Activated T-cell treated with anti-CD3 and anti-CD28 coated beads, Interleukin-2, amount 50 U/mL, for 4 hours (primary cell): ENCODE measurements at regions not wholly inside any gene's neighbourhood (a gene's known extent, or its start where the extent isn't known, plus 50 kb on each side); places are given as distances from the start of the nearest gene placed in this dataset.

ENCODE experiments used
- ATAC-seq, 2 donors: fragments of 200-7000 bp; cut with Tn5 transposase; one replicate each; pipeline ENCODE4 v1.10.0; 2021
- DNase-seq: peaks from one replicate; pipeline ENCODE4 v3.0.0-alpha.2; 2020
- H3K27me3 Mint-ChIP-seq: one replicate; pipeline ENCODE4 v1.8.0; 2021; ENCODE audit warnings: low read depth, mixed read lengths
- H3K36me3 Mint-ChIP-seq: one replicate; pipeline ENCODE4 v1.8.0; 2022; ENCODE audit warnings: mixed read lengths; ENCODE audit not compliant: insufficient read depth
- H3K4me1 Mint-ChIP-seq: one replicate; pipeline ENCODE4 v1.8.0; 2021; ENCODE audit warnings: low read depth, mixed read lengths
- H3K4me3 Mint-ChIP-seq: one replicate; pipeline ENCODE4 v1.8.0; 2021; ENCODE audit warnings: mild to moderate bottlenecking, moderate library complexity, mixed read lengths
- H3K9me3 Mint-ChIP-seq: one replicate; pipeline ENCODE4 v1.8.0; 2021; ENCODE audit warnings: mixed read lengths

DNA sequence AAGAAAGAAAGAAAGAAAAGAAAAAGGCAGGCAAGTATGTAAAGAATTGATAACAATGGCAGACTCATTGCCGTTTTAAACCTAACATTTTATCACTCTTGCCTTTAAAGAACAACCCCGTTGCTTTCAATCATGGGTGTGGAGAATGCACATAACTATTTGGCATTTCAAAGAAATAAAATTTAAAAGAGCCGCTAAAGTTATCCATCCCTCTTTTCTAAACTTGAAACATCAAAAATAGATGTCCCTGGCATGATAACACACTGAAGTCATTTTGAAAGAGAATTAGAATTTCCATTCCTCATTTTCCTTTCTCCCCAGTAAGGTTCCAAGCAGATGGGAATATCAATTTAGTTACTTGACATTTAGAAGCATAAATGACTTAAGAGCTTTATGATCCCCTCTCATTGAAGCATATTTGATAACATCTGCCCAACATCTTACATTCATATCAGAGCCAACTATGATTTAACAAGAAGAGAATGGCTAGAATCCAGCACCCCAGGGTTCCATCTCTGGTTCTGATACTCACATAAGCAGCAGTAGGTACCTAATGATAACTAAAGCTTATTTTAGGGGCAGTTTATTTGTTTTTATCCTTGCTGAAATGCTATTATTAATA, 529.6 kb upstream of the LRRC4C start:
- no peaks in the 10 kb centered on the region for H3K27me3 Mint-ChIP-seq
- no peak for DNase-seq

DNA sequence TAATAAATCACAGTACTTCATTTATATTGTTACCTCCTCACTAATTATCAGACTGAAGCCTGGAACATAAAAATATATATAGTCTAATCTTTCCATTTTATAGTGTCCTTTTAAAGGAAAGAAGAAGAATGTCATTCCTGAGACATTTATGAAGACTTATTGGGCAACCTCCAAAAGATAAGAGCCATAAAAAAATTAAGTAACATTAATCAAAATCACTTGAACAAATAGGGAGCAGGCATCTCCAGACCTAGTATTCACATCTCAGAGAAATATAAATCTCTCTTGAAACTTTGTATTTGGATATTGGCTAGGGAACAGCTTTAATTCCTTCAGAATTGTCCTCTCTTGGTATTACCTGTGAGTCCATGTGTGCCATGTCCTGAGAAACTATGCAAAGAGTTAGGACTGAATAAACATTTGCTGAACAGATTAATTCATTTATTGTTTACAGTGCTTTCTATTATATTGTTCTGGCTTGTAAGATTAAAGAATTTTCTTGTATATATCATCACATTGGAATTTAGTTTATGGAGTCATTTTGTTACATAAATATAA, 530.5 kb upstream of the LRRC4C start:
- DNase-seq (no peak), ATAC-seq (no peak)
- Mint-ChIP-seq H3K4me3 (no peak overlapping the region), H3K9me3 (peaks cover 21% of the 10 kb centered on the region), H3K36me3 (no peaks in the 10 kb centered on the region), H3K27me3 (no peaks in the 10 kb centered on the region), H3K4me1 (no peaks in the 10 kb centered on the region)

More for the DNA sequence above, 529.6 kb upstream of the LRRC4C start:
- Mint-ChIP-seq H3K36me3 (no peaks in the 10 kb centered on the region), H3K9me3 (peaks cover 15% of the 10 kb centered on the region), H3K4me3 (no peak overlapping the region), H3K4me1 (no peaks in the 10 kb centered on the region)
- ATAC-seq, result no peak

DNA sequence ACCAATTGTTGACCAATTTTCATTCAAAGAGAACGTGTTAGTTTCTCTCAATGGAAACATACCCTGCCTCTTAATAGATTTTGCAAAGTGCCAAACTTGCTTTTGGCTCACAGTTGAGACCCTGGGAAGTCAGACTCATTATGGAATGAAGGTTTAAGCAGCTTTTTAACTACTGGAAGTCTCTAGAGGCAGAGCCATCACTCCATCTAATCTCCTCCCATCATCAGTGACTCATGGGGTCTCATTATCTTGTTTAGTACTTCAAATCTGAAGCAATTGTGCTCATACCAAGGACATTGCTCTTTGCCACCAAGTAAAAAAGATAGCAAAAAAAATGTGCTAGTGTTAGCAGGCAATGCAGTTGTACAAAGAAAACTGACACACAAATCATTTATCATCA, 537.1 kb upstream of the LRRC4C start:
- ATAC-seq (no peak), DNase-seq (no peak)
- Mint-ChIP-seq H3K4me1 (no peaks in the 10 kb centered on the region), H3K36me3 (no peaks in the 10 kb centered on the region), H3K9me3 (peaks cover 14% of the 10 kb centered on the region), H3K4me3 (no peak overlapping the region), H3K27me3 (no peaks in the 10 kb centered on the region)

- Mint-ChIP-seq H3K4me1 (no peaks in the 10 kb centered on the region), H3K9me3 (peaks cover 14% of the 10 kb centered on the region), H3K4me3 (no peak overlapping the region), H3K36me3 (no peaks in the 10 kb centered on the region), H3K27me3 (no peaks in the 10 kb centered on the region)
- DNase-seq, result no peak
- no peak for ATAC-seq
Observed at GRCh38 chr11:41997844-41998401, 538.5 kb upstream of the LRRC4C start.

- H3K4me3 Mint-ChIP-seq, result no peak overlapping the region
- H3K9me3 Mint-ChIP-seq, result peaks cover 7% of the 10 kb centered on the region
- H3K4me1 Mint-ChIP-seq, result no peaks in the 10 kb centered on the region
- H3K36me3 Mint-ChIP-seq, result no peaks in the 10 kb centered on the region
- ATAC-seq, result no peak
- no peaks in the 10 kb centered on the region for H3K27me3 Mint-ChIP-seq
- no peak for DNase-seq
Observed at GRCh38 chr11:41999066-41999465, 539.6 kb upstream of the LRRC4C start.

GRCh38 chr11:42003801-42004200, 544.3 kb upstream of the LRRC4C start:
- ATAC-seq, result no peak
- H3K4me3 Mint-ChIP-seq, result no peak overlapping the region
- no peaks in the 10 kb centered on the region for H3K4me1 Mint-ChIP-seq
- no peak for DNase-seq
- H3K36me3 Mint-ChIP-seq, result no peaks in the 10 kb centered on the region
- H3K27me3 Mint-ChIP-seq, result no peaks in the 10 kb centered on the region
- peaks cover 10% of the 10 kb centered on the region for H3K9me3 Mint-ChIP-seq

GRCh38 chr11:42006766-42007165, 547.3 kb upstream of the LRRC4C start:
- no peak for ATAC-seq
- no peak overlapping the region for H3K4me3 Mint-ChIP-seq
- no peaks in the 10 kb centered on the region for H3K27me3 Mint-ChIP-seq
- no peaks in the 10 kb centered on the region for H3K36me3 Mint-ChIP-seq
- peaks cover 18% of the 10 kb centered on the region for H3K9me3 Mint-ChIP-seq
- no peak for DNase-seq
- H3K4me1 Mint-ChIP-seq, result no peaks in the 10 kb centered on the region

DNA sequence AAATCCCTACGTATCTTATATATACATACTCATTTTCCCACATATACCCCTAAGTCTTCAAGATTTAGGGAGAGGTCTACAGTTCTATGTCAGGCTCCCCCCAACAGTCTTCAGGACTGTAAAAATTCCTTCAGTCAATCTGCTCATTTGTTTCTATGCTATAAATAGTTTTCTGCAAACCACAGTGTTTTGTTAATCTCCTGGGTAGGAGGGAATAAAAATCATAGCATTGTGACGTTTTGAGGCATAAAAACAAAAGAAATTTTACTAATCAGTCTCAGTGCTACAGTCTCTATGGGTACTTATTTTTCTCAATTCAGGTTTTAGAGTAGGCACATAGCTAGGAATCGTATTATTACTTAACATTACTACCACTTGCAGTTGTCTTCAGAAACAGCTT, 552.8 kb upstream of the LRRC4C start:
- peaks cover 9% of the 10 kb centered on the region for H3K9me3 Mint-ChIP-seq
- DNase-seq (no peak), ATAC-seq (no peak)
- H3K27me3 Mint-ChIP-seq, result no peaks in the 10 kb centered on the region
- H3K36me3 Mint-ChIP-seq, result no peaks in the 10 kb centered on the region
- no peaks in the 10 kb centered on the region for H3K4me1 Mint-ChIP-seq
- H3K4me3 Mint-ChIP-seq, result no peak overlapping the region

GRCh38 chr11:42013656-42014201, 554.3 kb upstream of the LRRC4C start:
- peaks cover 8% of the 10 kb centered on the region for H3K9me3 Mint-ChIP-seq
- H3K4me3 Mint-ChIP-seq, result no peak overlapping the region
- DNase-seq, result no peak
- no peak for ATAC-seq
- H3K36me3 Mint-ChIP-seq, result no peaks in the 10 kb centered on the region
- H3K4me1 Mint-ChIP-seq, result no peaks in the 10 kb centered on the region
- no peaks in the 10 kb centered on the region for H3K27me3 Mint-ChIP-seq

DNA sequence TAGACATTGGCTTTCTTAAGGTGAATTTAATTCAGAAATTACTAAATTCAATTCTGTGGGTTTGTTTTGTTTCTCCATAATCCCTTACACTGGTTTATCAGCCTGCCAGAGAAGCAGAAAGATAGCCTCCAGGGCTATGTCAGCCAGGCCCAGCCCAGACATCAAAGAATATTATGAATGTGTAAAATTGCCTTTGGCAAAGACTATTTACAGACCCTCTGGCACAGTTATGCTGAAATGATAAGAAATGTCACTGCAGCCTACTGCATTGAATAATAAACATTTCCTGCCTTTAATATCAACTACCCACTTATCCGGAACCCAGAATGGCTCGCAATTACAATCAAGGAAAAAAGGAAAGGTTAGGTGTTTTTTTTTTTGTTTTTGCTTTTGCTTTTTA, 562.5 kb upstream of the LRRC4C start:
- no peaks in the 10 kb centered on the region for H3K4me1 Mint-ChIP-seq
- H3K4me3 Mint-ChIP-seq, result no peak overlapping the region
- H3K27me3 Mint-ChIP-seq, result no peaks in the 10 kb centered on the region
- no peaks in the 10 kb centered on the region for H3K36me3 Mint-ChIP-seq
- DNase-seq, result no peak
- ATAC-seq, result no peak
- peaks cover 21% of the 10 kb centered on the region for H3K9me3 Mint-ChIP-seq

DNA sequence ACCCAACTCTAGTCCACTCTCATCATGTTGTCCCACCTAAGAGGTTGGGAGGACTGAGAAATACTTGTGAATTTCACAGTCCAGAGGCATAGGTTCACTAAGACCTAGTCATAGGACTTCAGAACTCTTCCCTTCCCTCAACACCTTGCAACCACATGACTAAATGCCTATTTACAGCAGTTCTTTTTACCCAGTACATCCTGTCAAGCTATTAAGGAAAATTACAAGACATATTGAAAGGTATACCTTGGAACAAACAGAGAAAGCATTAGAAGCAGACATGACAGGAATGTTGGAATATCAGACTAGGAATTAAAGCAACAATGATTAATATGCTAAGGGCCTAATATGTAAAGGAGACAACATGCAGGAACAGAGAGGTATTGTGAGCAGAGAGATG, 563.8 kb upstream of the LRRC4C start:
- Mint-ChIP-seq H3K9me3 (peaks cover 26% of the 10 kb centered on the region), H3K4me3 (no peak overlapping the region), H3K36me3 (no peaks in the 10 kb centered on the region), H3K27me3 (no peaks in the 10 kb centered on the region), H3K4me1 (no peaks in the 10 kb centered on the region)
- no peak for DNase-seq
- no peak for ATAC-seq

GRCh38 chr11:42025121-42025803, 565.8 kb upstream of the LRRC4C start:
- peaks cover 24% of the 10 kb centered on the region for H3K9me3 Mint-ChIP-seq
- no peak for ATAC-seq
- no peaks in the 10 kb centered on the region for H3K36me3 Mint-ChIP-seq

DNA sequence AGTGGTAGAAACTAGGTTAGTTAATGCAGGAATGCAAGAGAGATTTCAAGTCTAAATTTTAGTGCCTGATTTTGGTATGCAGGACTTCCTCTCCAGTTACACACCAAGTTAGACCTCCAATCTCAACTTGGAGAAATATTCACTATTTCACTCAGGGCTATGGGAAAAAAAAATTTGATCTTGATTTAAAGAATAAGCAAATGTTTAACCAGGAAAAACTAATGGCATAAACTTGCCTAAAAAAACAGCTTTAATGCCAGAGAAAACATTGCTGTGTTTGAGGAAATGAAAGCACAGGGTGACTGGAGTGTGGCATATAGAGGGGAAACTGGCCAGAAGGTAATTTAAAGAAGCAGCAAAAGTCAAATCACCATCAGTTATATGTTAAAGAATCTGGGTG, 575.4 kb upstream of the LRRC4C start:
- peaks cover 8% of the 10 kb centered on the region for H3K9me3 Mint-ChIP-seq
- H3K27me3 Mint-ChIP-seq, result no peaks in the 10 kb centered on the region
- no peaks in the 10 kb centered on the region for H3K4me1 Mint-ChIP-seq
- no peak for DNase-seq
- no peak for ATAC-seq
- H3K4me3 Mint-ChIP-seq, result no peak overlapping the region
- H3K36me3 Mint-ChIP-seq, result no peaks in the 10 kb centered on the region

More at GRCh38 chr11:42025121-42025803, 565.8 kb upstream of the LRRC4C start:
- no peak for DNase-seq
- no peaks in the 10 kb centered on the region for H3K4me1 Mint-ChIP-seq
- no peaks in the 10 kb centered on the region for H3K27me3 Mint-ChIP-seq
- no peak overlapping the region for H3K4me3 Mint-ChIP-seq

DNA sequence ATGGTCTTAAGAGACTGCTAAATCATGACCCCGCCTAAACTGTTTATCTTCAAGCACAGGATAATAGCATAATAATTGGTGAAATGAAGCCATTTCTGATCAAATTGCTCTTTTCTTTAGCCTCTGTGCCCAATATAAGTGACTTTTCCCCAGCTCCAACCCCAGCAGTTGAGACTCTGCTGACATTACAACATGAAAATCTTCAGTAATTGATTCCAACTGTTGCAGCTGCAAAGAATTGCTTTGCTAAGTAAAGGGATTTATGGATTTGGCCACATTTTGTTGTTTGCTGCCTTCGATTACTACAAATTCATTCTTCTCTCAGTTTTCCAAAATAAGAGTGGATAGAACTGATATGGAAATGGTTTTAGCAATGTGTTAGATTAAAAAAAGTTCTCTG, 576.7 kb upstream of the LRRC4C start:
- H3K9me3 Mint-ChIP-seq, result peaks cover 8% of the 10 kb centered on the region
- no peak for ATAC-seq
- H3K4me3 Mint-ChIP-seq, result no peak overlapping the region

GRCh38 chr11:42043312-42043711, 583.9 kb upstream of the LRRC4C start:
- peaks cover 6% of the 10 kb centered on the region for H3K9me3 Mint-ChIP-seq
- H3K4me3 Mint-ChIP-seq, result no peak overlapping the region
- DNase-seq, result no peak
- no peaks in the 10 kb centered on the region for H3K4me1 Mint-ChIP-seq
- no peaks in the 10 kb centered on the region for H3K36me3 Mint-ChIP-seq
- H3K27me3 Mint-ChIP-seq, result no peaks in the 10 kb centered on the region
- no peak for ATAC-seq

More for the DNA sequence above, 576.7 kb upstream of the LRRC4C start:
- Mint-ChIP-seq H3K36me3 (no peaks in the 10 kb centered on the region), H3K27me3 (no peaks in the 10 kb centered on the region), H3K4me1 (no peaks in the 10 kb centered on the region)
- no peak for DNase-seq
